NB4 (cell line): ENCODE measurements at regions not wholly inside any gene's neighbourhood (a gene's known extent, or its start where the extent isn't known, plus 50 kb on each side); places are given as distances from the start of the nearest gene placed in this dataset.

Experiments used
- MYC ChIP-seq: IDR thresholded peaks from 2 replicates; pipeline ENCODE4 v1.6.1; 2011; ENCODE audit warnings: low read depth, low read length
- POLR2A ChIP-seq: IDR thresholded peaks from 2 replicates; pipeline ENCODE4 v1.6.1; 2011; ENCODE audit warnings: mild to moderate bottlenecking; ENCODE audit not compliant: insufficient read length; ENCODE audit errors: extremely low read depth
- TF ChIP-seq, protein P1 (sequence below): IDR thresholded peaks from one replicate; pipeline ENCODE4 v1.5.1; 2012; ENCODE audit warnings: low read depth, low read length
- TF ChIP-seq, protein P2 (sequence below): IDR thresholded peaks from 2 replicates; pipeline ENCODE4 v1.6.1; 2011; ENCODE audit warnings: low read depth, low read length

DNA sequence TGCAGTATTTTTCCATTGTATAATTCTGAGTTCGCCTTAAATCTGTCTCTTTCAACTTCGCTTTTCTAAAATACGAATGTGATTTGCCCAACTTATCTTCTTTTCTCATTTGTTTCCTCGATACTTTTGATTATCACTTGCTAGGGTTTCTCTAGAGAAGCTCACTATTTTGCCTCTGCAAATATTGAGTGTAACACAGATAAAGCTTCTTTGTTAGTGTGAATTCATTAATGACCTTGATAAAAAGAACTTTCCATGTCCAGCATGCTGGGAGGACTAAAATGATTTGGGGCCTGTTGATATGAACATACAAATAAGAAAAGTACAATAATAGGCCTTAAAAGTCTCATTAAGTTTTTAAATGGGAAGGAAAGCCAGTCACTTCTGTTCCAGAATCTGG lies 303.3 kb downstream of the MAP2K6 start:
- TF ChIP-seq, protein P1, sequence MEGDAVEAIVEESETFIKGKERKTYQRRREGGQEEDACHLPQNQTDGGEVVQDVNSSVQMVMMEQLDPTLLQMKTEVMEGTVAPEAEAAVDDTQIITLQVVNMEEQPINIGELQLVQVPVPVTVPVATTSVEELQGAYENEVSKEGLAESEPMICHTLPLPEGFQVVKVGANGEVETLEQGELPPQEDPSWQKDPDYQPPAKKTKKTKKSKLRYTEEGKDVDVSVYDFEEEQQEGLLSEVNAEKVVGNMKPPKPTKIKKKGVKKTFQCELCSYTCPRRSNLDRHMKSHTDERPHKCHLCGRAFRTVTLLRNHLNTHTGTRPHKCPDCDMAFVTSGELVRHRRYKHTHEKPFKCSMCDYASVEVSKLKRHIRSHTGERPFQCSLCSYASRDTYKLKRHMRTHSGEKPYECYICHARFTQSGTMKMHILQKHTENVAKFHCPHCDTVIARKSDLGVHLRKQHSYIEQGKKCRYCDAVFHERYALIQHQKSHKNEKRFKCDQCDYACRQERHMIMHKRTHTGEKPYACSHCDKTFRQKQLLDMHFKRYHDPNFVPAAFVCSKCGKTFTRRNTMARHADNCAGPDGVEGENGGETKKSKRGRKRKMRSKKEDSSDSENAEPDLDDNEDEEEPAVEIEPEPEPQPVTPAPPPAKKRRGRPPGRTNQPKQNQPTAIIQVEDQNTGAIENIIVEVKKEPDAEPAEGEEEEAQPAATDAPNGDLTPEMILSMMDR = no peak
- TF ChIP-seq POLR2A (no peak), MYC (no peak)
- TF ChIP-seq, protein P2, sequence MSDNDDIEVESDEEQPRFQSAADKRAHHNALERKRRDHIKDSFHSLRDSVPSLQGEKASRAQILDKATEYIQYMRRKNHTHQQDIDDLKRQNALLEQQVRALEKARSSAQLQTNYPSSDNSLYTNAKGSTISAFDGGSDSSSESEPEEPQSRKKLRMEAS = no peak
